Breast epithelium (tissue), 3 donors: ENCODE measurements at regions not wholly inside any gene's neighbourhood (a gene's known extent, or its start where the extent isn't known, plus 50 kb on each side); places are given as distances from the start of the nearest gene placed in this dataset.

ENCODE experiments used
- CTCF ChIP-seq, 3 donors: fragments of 450-650 bp; IDR thresholded peaks; one replicate each; pipeline ENCODE4 v1.5.1; 2016 to 2017; ENCODE audit warnings: antibody characterized with exemption in 3 of 3, mild to moderate bottlenecking in 3 of 3, moderate library complexity in 3 of 3
- POLR2A ChIP-seq: fragments of 450-650 bp; IDR thresholded peaks from one replicate; pipeline ENCODE4 v1.6.1; 2016; ENCODE audit warnings: antibody characterized with exemption, mild to moderate bottlenecking, moderate library complexity
- POLR2AphosphoS5 ChIP-seq, 3 donors: sonication (generic); formaldehyde crosslinking; IDR thresholded peaks; one replicate each; pipeline ENCODE4 v1.6.1; 2017; ENCODE audit warnings: antibody characterized with exemption in 3 of 3

GRCh38 chr4:54913751-54914526 lies 211.5 kb downstream of the KDR start:
- no peak for TF ChIP-seq POLR2A
- TF ChIP-seq CTCF (IDR thresholded peaks at IDR 0.05): no peak
- TF ChIP-seq POLR2AphosphoS5 (IDR thresholded peaks at IDR 0.05): no peak
